Stimulated activated naive CD8-positive, alpha-beta T cell treated with anti-CD3 and anti-CD28 coated beads, Interleukin-15, Interleukin-2, amounts not matched to agents 100 ng/mL and 50 ng/mL, for 24 hours (primary cell): ENCODE measurements at regions not wholly inside any gene's neighbourhood (a gene's known extent, or its start where the extent isn't known, plus 50 kb on each side); places are given as distances from the start of the nearest gene placed in this dataset.
"Not testable (repeated sequence)": the region's sequence is repeated elsewhere in the genome, so short reads cannot be mapped to it uniquely, and the experiment has no call there.

Experiments
- H3K27ac Mint-ChIP-seq: one replicate; pipeline ENCODE4 v1.8.0; 2021; ENCODE audit warnings: mild to moderate bottlenecking, mixed read lengths
- H3K27me3 Mint-ChIP-seq: one replicate; pipeline ENCODE4 v1.8.0; 2021; ENCODE audit warnings: mixed read lengths
- H3K36me3 Mint-ChIP-seq: one replicate; pipeline ENCODE4 v1.8.0; 2021; ENCODE audit warnings: low read depth, mixed read lengths
- H3K4me1 Mint-ChIP-seq: one replicate; pipeline ENCODE4 v1.8.0; 2021; ENCODE audit warnings: low read depth, mixed read lengths
- H3K4me3 Mint-ChIP-seq: one replicate; pipeline ENCODE4 v1.8.0; 2021; ENCODE audit warnings: mild to moderate bottlenecking, mixed read lengths
- H3K9me3 Mint-ChIP-seq: one replicate; pipeline ENCODE4 v1.8.0; 2021; ENCODE audit warnings: mixed read lengths

DNA sequence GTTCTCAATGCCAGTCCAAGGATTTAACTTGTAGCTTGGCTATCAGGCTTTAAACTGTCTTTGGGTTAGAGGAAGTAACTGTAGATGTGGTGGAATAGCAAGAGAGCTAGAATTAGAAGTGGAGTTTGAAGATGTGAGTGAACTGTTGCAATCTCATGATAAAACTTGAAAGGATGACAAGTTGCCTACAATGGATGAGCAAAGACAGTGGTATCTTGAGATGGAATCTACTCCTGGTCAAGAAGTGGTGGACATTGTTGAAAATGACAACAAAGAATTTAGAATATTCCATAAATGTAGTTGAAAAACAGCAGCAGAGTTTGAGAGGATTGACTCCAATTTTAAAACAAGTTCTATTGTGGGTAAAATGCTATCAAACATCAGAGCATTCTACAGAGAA, 199.0 kb downstream of the DUSP6 start:
- H3K9me3 Mint-ChIP-seq: peaks cover 10% of the 10 kb centered on the region
- no peaks in the 10 kb centered on the region for H3K27me3 Mint-ChIP-seq
- no peak overlapping the region for H3K27ac Mint-ChIP-seq
- peaks cover 24% of the 10 kb centered on the region for H3K4me1 Mint-ChIP-seq
- no peak overlapping the region for H3K4me3 Mint-ChIP-seq
- no peaks in the 10 kb centered on the region for H3K36me3 Mint-ChIP-seq

DNA sequence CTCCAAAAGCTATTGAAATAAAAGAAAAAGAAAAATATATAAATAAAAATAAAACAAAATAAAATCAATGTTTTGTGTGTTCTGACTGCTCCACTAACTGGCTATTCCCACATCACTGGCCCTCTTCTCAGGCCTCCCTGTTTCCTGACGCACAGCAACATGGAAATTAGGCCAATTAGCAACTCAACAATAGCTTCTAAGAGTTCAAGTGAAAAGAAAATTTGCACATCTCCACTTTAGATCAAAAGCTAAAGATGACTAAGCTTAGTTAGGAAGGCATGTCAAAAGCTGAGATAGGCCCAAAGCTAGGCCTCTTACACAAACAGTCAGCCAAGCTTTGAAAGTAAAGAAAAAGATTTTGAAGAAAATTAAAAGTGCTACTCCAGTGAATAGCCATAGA, 200.8 kb downstream of the DUSP6 start:
- peak overlapping the region; percentile 15 for H3K27ac Mint-ChIP-seq
- peaks cover 11% of the 10 kb centered on the region for H3K4me1 Mint-ChIP-seq
- no peaks in the 10 kb centered on the region for H3K27me3 Mint-ChIP-seq
- peaks cover 17% of the 10 kb centered on the region for H3K9me3 Mint-ChIP-seq
- no peaks in the 10 kb centered on the region for H3K36me3 Mint-ChIP-seq
- H3K4me3 Mint-ChIP-seq: no peak overlapping the region

DNA sequence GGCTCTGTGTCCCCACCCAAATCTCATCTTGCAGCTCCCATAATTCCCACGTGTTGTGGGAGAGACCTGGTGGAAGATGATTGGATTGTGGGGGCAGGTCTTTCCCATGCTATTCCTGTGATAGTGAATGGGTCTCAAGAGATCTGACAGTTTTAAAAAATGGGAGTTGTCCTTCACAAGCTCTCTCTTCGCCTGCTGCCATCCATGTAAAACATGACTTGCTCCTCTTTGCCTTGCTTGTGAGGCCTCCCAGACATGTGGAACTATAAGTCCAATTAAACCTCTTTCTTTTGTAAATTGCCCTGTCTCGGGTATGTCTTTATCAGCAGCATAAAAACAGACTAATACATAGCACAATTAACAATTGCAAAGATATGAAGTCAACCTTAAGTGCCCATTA, 201.5 kb downstream of the DUSP6 start:
- not testable (repeated sequence) for H3K27ac Mint-ChIP-seq

DNA sequence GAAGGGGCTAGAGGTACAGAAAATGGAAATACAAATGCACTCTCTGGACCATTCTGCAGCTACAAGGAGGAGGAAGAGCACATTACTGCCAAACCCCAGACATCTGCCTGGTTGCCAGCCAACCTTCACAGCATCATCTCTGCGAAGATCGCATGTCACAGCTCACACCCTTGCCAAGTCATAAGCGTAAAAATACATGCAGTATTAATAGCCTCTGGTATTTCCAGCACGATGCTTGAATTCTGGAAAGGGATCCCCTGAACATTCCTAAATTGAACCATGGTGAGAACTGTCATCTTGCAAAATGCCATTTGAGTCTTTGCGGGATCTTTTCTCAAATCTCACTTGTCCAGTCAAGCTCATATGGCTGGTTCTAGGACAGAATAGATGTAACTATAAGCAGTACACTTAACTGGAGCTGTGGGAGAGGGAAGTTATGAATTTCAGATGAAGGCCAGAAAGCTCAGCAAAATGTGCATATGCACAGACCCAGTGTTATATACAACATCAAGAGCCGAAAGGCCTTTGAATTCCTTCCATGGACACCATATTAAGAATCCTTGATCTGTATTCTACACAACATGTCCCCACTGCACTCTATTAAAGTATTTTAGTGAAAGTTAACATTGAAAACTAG, 211.6 kb downstream of the DUSP6 start:
- Mint-ChIP-seq H3K9me3 (no peaks in the 10 kb centered on the region), H3K27me3 (no peaks in the 10 kb centered on the region), H3K27ac (no peak overlapping the region), H3K4me3 (no peak overlapping the region), H3K4me1 (peaks cover 29% of the 10 kb centered on the region), H3K36me3 (no peaks in the 10 kb centered on the region)

More for the DNA sequence above, 201.5 kb downstream of the DUSP6 start:
- H3K4me3 Mint-ChIP-seq, H3K27me3 Mint-ChIP-seq, H3K36me3 Mint-ChIP-seq, H3K4me1 Mint-ChIP-seq: not testable (repeated sequence)
- peaks cover 17% of the 10 kb centered on the region for H3K9me3 Mint-ChIP-seq

DNA sequence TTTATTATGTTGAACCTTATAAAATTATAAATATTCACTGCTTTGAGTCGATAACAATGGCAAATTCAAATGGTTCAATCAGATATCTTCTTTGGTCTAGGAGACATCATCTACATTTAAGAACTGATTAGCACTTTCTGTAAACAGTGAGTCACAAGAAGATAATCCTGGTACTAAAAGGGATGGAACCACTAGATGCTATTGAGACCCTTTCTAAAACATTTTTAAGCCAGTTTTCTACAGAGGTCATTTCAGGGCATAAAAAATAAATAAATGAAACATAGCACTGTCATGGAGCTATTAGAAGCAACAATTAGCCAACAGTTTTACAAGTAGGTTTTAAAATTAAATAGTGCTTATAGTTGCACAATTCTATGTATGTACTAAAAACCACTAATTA, 212.2 kb downstream of the DUSP6 start:
- Mint-ChIP-seq H3K4me1 (peaks cover 31% of the 10 kb centered on the region), H3K27ac (no peak overlapping the region), H3K36me3 (no peaks in the 10 kb centered on the region), H3K4me3 (no peak overlapping the region), H3K9me3 (no peaks in the 10 kb centered on the region), H3K27me3 (no peaks in the 10 kb centered on the region)

DNA sequence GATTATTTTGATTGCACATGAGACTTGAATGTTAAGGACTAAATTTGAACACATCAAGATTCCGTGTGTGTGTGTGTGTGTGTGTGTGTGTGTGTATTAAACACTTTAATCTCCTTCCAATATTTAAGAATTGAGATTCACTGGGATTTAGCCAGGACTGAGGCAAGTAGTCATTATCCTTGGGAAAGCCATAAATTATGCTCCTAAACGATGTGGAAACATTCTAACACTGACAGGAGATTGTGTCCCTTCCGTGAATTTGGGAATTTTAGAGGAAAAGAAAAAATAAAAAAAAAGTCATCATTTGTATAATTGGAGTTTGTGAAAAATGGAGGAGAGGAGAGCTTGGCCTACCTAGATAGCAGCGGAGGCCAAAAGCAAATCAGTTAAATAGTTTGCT, 212.9 kb downstream of the DUSP6 start:
- H3K9me3 Mint-ChIP-seq: no peaks in the 10 kb centered on the region
- H3K27me3 Mint-ChIP-seq: no peaks in the 10 kb centered on the region
- H3K27ac Mint-ChIP-seq: no peak overlapping the region
- H3K4me1 Mint-ChIP-seq: peaks cover 31% of the 10 kb centered on the region
- no peak overlapping the region for H3K4me3 Mint-ChIP-seq
- no peaks in the 10 kb centered on the region for H3K36me3 Mint-ChIP-seq

DNA sequence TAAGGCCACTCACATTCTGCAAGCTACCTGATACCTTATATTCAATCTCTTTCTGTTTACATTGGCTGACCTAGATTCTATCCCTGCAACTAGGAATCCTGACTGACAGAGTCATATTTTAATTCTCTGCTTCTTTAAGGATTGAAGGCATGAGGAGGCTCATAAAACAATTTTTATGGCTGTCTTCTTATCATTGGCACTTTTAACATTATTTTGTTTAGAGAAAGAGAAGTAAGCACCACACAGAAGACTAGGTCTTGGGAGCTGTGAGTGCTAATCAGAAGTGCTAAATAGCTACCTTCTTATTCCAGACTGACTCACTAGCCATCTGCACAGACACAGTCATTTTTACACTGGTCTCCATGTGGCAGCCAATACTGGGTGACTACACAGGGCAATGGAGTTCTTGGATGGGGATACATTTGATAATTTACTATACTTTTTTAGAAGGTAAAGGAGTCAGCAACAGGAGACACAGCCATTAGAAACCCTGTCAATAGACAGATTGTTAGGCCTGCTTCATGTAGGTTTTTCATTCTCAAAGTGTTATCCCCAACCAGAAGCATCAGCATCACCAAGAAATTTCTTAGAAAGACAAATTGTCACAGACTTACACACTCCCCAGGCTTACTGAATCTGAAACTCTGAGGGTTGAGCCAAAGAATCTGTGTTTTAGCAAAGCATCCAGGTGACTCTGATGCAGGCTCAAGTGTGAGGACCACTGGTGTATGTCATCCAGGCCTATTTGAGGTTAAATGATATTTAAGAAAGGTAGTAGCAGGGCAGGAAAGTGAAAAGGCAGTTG, 214.1 kb downstream of the DUSP6 start:
- peaks cover under 1% of the 10 kb centered on the region for H3K27me3 Mint-ChIP-seq
- no peaks in the 10 kb centered on the region for H3K36me3 Mint-ChIP-seq
- H3K4me1 Mint-ChIP-seq: peaks cover 31% of the 10 kb centered on the region
- no peak overlapping the region for H3K27ac Mint-ChIP-seq
- no peak overlapping the region for H3K4me3 Mint-ChIP-seq
- peaks cover under 1% of the 10 kb centered on the region for H3K9me3 Mint-ChIP-seq

DNA sequence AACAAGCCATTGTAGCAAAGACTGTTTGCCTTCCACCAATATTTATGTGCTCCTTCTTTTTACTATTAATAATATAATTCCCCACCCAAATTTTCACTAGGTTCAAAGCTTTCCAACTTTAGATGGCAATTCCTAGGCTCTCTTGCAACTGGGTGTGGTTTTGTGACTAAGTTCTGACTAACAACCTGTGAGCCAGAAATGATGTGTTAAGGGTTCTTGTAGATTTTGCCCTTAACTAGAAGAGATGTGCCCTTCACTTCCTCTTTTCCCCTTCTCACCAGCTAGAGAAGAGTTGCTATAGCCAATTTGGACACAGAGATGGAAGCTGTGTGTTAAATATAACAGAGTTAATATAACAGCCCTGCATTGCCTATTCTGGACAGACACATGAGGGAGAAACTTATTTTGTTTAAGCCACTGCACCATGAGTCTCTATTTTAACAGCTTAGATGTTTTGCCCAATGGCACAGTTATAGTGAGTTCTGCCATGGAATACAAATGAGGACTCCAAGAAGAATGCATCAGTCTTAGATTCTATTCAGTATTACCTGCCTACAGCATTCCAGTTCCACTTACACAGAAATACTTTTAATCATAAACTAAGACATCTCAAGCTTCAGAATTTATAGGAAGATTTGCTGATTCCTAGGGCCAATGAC, 216.2 kb downstream of the DUSP6 start:
- Mint-ChIP-seq H3K36me3 (no peaks in the 10 kb centered on the region), H3K4me1 (peaks cover 31% of the 10 kb centered on the region), H3K4me3 (no peak overlapping the region), H3K9me3 (peaks cover 3% of the 10 kb centered on the region), H3K27me3 (peaks cover 3% of the 10 kb centered on the region), H3K27ac (peak overlapping the region; percentile 10)

DNA sequence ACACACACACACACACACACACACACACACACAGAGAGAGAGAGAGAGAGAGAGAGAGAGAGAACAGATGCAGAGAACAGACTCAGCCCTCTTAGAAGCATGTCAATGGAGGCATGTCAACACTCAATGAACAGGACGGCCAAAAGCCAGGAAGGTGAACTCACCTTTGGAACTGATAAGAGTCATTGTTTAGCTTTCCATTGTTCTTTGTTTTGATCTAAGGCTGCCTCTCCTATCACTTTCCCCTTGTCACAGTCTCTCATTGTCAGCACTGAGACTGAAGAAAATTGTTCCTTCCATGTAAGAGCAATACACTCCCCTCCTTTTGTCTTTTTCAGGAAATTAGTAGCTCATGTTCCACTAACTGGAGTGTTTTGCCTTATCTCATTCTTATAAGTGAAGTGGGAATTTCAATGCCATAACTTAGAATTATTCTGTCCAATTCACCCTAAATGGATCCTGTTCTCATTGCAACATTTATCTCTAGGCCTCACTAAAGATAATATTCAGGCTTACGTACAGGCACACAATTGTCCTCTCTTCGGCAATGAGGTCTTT, 218.0 kb downstream of the DUSP6 start:
- Mint-ChIP-seq H3K27ac (no peak overlapping the region), H3K4me3 (no peak overlapping the region), H3K36me3 (no peaks in the 10 kb centered on the region), H3K27me3 (peaks cover 3% of the 10 kb centered on the region), H3K4me1 (peaks cover 31% of the 10 kb centered on the region), H3K9me3 (peaks cover 3% of the 10 kb centered on the region)

DNA sequence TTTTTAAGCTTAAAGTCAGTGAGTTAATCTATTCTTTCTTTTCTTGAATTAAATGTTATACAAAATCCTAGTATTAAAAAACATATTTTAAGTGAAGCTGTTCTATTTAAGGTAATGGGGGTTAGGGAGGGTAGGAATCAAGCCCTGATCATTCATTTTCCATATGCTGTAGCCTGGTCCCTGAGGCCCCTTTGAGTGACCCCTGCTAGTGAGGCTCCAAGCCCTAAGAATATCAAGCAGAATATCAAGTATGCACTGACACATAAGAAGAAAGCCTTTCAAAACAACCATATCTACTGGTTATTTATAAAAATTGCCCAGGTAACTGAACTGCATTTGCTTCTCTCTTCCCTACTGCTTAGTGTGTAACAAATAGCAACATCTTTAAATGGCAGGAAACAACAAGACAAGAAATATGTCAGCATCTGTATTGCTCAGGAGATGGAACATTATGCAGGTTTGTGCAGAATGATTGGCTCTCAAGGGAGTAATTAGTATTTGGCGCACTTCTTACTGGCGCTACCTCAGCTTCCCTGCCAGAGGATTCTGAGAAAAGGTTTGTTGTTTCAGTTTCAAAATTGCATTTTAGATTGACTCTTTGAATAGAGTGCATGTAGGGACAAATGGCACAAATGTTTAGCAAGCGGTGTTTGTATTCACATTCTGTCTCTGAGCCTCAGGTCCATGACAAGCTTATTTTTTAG, 223.0 kb downstream of the DUSP6 start:
- Mint-ChIP-seq H3K4me1 (peaks cover 4% of the 10 kb centered on the region), H3K27ac (no peak overlapping the region), H3K4me3 (no peak overlapping the region), H3K36me3 (no peaks in the 10 kb centered on the region), H3K9me3 (peaks cover 3% of the 10 kb centered on the region), H3K27me3 (peaks cover 3% of the 10 kb centered on the region)

DNA sequence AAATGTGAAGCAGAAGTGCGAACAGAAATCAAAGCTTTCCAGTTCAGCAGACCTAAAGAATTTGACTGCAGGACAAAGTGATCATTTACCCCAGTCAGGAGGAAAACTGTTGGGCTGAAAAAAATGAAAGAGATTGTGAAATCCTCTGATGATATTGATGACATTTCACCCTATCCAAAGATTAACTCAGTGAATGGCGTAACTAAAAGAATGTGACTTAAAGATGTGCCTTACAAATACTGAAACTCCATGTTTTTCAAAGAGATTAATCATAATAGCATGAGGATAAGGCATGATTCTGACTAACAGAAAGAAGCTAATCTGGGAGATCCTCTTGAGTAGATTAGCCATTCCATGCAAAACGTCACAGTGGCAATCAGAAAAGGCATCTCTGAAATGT, 225.6 kb downstream of the DUSP6 start:
- peaks cover 4% of the 10 kb centered on the region for H3K4me1 Mint-ChIP-seq
- H3K27me3 Mint-ChIP-seq: no peaks in the 10 kb centered on the region
- no peaks in the 10 kb centered on the region for H3K36me3 Mint-ChIP-seq
- no peaks in the 10 kb centered on the region for H3K9me3 Mint-ChIP-seq
- no peak overlapping the region for H3K4me3 Mint-ChIP-seq
- no peak overlapping the region for H3K27ac Mint-ChIP-seq

DNA sequence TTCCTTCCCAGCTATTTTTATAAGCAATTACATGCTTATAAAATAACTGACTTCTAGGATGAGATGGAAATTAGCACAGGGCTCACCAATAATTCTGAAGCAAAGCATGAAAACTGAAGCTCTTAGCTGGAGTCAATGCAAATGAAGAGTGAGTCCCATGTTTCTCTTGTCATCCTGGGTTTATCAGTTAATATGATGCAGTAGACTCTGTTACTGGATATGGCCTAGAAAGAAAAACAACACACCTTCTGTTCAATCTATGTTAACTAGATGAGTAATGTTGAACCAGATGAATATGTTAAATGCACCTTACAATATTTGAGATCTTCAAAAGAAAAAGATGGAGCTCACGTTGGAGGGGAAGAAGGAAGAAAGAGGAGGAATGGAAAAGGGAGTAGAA, 229.4 kb downstream of the DUSP6 start:
- H3K4me3 Mint-ChIP-seq: no peak overlapping the region
- H3K27me3 Mint-ChIP-seq: no peaks in the 10 kb centered on the region
- H3K36me3 Mint-ChIP-seq: no peaks in the 10 kb centered on the region
- H3K27ac Mint-ChIP-seq: no peak overlapping the region
- no peaks in the 10 kb centered on the region for H3K9me3 Mint-ChIP-seq
- peaks cover 4% of the 10 kb centered on the region for H3K4me1 Mint-ChIP-seq

DNA sequence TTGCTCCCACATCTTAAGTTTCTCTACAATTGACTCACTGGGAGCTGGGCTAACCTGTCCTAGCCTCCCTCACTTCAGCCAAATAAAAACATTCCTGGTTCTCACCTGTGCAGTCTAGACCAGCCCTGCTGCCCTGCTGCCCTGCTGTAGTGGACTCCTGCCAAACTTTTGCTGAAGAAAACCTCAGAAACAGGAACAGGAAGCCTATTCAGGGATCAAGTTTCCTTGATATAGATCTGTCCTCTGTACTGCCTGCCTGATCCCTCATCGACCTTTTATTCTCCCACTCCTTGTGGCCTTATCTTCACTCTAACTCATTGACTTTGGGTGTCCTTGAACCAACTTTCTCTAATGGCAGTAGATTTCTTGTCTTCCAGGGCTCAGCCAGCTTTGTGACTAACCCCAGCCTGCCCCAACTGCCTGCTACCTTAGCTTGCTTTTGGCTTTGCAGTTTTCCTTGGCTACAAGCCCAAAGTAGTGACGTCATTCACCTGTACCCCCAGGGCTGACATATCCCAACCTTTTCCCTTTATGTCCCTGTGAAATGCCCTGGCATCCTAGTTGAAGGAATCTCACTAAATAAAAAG, 234.8 kb downstream of the DUSP6 start:
- Mint-ChIP-seq H3K9me3 (no peaks in the 10 kb centered on the region), H3K4me1 (no peaks in the 10 kb centered on the region)

DNA sequence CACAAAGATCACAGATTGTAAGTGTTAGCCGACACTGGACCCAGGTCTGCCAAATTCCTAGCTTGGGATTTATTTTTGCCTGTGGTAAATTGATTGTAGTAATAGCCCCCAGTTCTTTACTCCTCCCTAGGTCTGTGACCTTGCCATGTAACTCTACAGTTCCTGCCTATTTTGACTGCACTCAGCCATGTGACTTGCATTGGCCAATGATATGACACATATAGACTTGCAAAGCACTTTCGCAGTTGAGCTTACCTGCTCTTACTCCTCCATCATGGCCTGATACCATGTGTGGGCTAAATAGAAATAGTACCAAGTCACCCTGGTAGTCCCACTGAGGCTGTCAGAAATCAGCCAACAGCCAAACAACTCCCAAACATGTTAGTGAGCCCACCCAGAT, 240.3 kb downstream of the DUSP6 start:
- Mint-ChIP-seq H3K9me3 (no peaks in the 10 kb centered on the region), H3K36me3 (no peaks in the 10 kb centered on the region), H3K27me3 (no peaks in the 10 kb centered on the region), H3K4me3 (no peak overlapping the region), H3K27ac (no peak overlapping the region), H3K4me1 (no peaks in the 10 kb centered on the region)

More for the DNA sequence above, 234.8 kb downstream of the DUSP6 start:
- H3K27me3 Mint-ChIP-seq: no peaks in the 10 kb centered on the region
- H3K4me3 Mint-ChIP-seq: no peak overlapping the region
- H3K36me3 Mint-ChIP-seq: no peaks in the 10 kb centered on the region
- no peak overlapping the region for H3K27ac Mint-ChIP-seq
